Lung (tissue), 11 donors: ENCODE measurements at regions not wholly inside any gene's neighbourhood (a gene's known extent, or its start where the extent isn't known, plus 50 kb on each side); places are given as distances from the start of the nearest gene placed in this dataset.

Experiments used
- ATAC-seq: fragments of 200-7000 bp; cut with Tn5 transposase; one replicate; pipeline ENCODE4 v1.9.1; 2020; ENCODE audit warnings: moderate number of reproducible peaks; ENCODE audit not compliant: insufficient read depth, low FRiP score
- DNase-seq, 3 donors: peaks; one replicate each; pipeline ENCODE4 v3.0.0-alpha.2; 2013 to 2017
- H3K27ac ChIP-seq, 2 donors: one replicate each; pipeline ENCODE4 v1.5.1; 2013; ENCODE audit warnings: mild to moderate bottlenecking in 2 of 2, moderate library complexity in 2 of 2, control low read depth in 1 of 2, inconsistent platforms in 1 of 2, low read depth in 1 of 2, low read length in 1 of 2
- H3K27me3 ChIP-seq, 3 donors: one replicate each; pipeline ENCODE4 v1.5.1; 2013; ENCODE audit warnings: low read length in 2 of 3; ENCODE audit not compliant: control insufficient read depth in 3 of 3, insufficient read depth in 3 of 3
- H3K36me3 ChIP-seq, 4 donors: one replicate each; pipeline ENCODE4 v1.5.1; 2013; ENCODE audit warnings: low read length in 4 of 4, mild to moderate bottlenecking in 1 of 4, moderate library complexity in 1 of 4; ENCODE audit not compliant: control insufficient read depth in 4 of 4, insufficient read depth in 4 of 4
- H3K4me1 ChIP-seq, 5 donors: one replicate each; pipeline ENCODE4 v1.5.1; 2013; ENCODE audit warnings: low read length in 5 of 5, mild to moderate bottlenecking in 2 of 5, moderate library complexity in 1 of 5; ENCODE audit not compliant: control insufficient read depth in 5 of 5, insufficient read depth in 5 of 5
- H3K4me3 ChIP-seq: one replicate; pipeline ENCODE4 v1.5.1; 2013; ENCODE audit warnings: mild to moderate bottlenecking, control low read depth, moderate library complexity
- H3K9ac ChIP-seq, 2 donors: one replicate each; pipeline ENCODE4 v1.5.1; 2013; ENCODE audit warnings: low read length in 2 of 2, control low read depth in 1 of 2; ENCODE audit not compliant: insufficient read depth in 1 of 2
- H3K9me3 ChIP-seq, 4 donors: one replicate each; pipeline ENCODE4 v1.5.1; 2013; ENCODE audit warnings: low read length in 3 of 4, mild to moderate bottlenecking in 1 of 4, moderate library complexity in 1 of 4; ENCODE audit not compliant: control insufficient read depth in 4 of 4, insufficient read depth in 3 of 4
- CTCF ChIP-seq: IDR thresholded peaks from 2 replicates; pipeline ENCODE4 v1.5.1; 2012; ENCODE audit warnings: mild to moderate bottlenecking; ENCODE audit errors: control extremely low read depth, extremely low read depth
- WGBS, 2 donors: extraction: QIAGEN DNeasy Blood & Tissue Kit; methylation state at CpG; one replicate each; pipeline ENCODE4 v1.1.7; 2013; 5-methylcytosine and 5-hydroxymethylcytosine counted together
- donor health status: control.
- donor health status: control.
- donor health status: Bipolar disorder and iron deficiency.
- donor health status: healthy.
- donor health status: DM: yes; HTN: yes; CAD: no.

- Histone ChIP-seq H3K9ac (no peak overlapping the region), H3K4me1 (peaks cover 0 to 39% (median 8%) of the 10 kb centered on the region in 5 donors), H3K27ac (no peak overlapping the region), H3K4me3 (no peak overlapping the region), H3K36me3 (no peaks in the 10 kb centered on the region), H3K9me3 (no peaks in the 10 kb centered on the region), H3K27me3 (peaks cover 0 to 17% (median 0%) of the 10 kb centered on the region in 3 donors)
- no peak for ATAC-seq
- peak in 1 of 3 donors; percentile 34 for DNase-seq
- TF ChIP-seq CTCF = no peak
- 89 to 95% methylated on average over 12 of the region's 12 CpGs for WGBS, 2 donors
Measured at GRCh38 chr1:60867782-60868181, 214.6 kb upstream of the NFIA start.

GRCh38 chr1:60866917-60867531 is 215.3 kb upstream of the NFIA start:
- 21 to 55% methylated on average over 3 of the region's 3 CpGs for WGBS, 2 donors
- ATAC-seq (no peak), DNase-seq (peak in 2 of 3 donors; percentile 81)
- peaks cover 0 to 17% (median 0%) of the 10 kb centered on the region in 3 donors for H3K27me3 ChIP-seq
- no peak overlapping the region for H3K9ac ChIP-seq
- H3K4me1 ChIP-seq = peaks cover 0 to 32% (median 6%) of the 10 kb centered on the region in 5 donors
- TF ChIP-seq CTCF = no peak
- no peak overlapping the region for H3K27ac ChIP-seq
- no peak overlapping the region for H3K4me3 ChIP-seq
- H3K36me3 ChIP-seq = no peaks in the 10 kb centered on the region
- no peaks in the 10 kb centered on the region for H3K9me3 ChIP-seq

DNA sequence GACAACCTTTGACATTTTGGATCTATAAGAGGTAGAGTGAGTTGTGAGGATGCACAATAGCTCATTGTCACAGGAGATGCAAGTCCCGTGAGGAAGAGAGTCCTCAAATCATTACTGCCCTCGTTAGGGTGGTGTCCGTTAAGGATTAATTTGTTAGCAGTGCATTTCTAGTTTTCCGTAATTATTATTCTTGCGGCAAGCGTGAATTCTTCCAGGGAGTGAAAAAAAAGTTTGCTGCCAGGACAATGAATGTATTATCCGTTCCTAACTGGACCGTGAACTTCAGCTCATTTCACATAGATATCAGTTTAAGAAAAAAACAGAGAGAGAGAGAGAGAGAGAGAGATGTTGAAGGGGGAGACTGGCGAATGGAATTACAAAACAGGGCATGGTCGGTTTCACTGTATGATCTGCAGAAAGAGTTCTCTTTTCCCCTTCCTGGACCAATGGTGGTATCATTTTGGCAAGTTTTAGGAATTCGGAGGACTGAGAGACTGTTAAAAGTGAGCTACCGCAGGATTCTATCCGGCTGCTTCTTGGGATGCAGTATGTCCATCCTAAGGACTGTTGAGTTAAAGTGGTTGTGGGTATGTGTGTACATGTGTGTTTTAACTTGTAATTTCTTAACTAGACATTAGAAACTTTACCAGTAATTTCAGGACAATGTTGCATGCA is 216.0 kb upstream of the NFIA start:
- peak in 1 of 3 donors; percentile 57 for DNase-seq
- H3K9ac ChIP-seq = no peak overlapping the region

More for the DNA sequence above, 216.0 kb upstream of the NFIA start:
- H3K36me3 ChIP-seq = no peaks in the 10 kb centered on the region
- 64 to 76% methylated on average over 13 of the region's 13 CpGs for WGBS, 2 donors
- no peak overlapping the region for H3K27ac ChIP-seq
- H3K4me3 ChIP-seq = no peak overlapping the region
- H3K27me3 ChIP-seq = peaks cover 0 to 17% (median 0%) of the 10 kb centered on the region in 3 donors
- TF ChIP-seq CTCF = no peak
- no peaks in the 10 kb centered on the region for H3K9me3 ChIP-seq
- peaks cover 0 to 30% (median 2%) of the 10 kb centered on the region in 5 donors for H3K4me1 ChIP-seq
- ATAC-seq = no peak
